Sigmoid colon (tissue), 6 donors: ENCODE measurements at regions not wholly inside any gene's neighbourhood (a gene's known extent, or its start where the extent isn't known, plus 50 kb on each side); places are given as distances from the start of the nearest gene placed in this dataset.
A peak's percentile ranks its signal among the peaks of the same experiment; 100 is the strongest.

Source experiments
- DNase-seq: peaks from one replicate; pipeline ENCODE4 v3.0.0-alpha.2; 2019
- H3K27ac ChIP-seq, 4 donors: fragments of 200-600 bp; sonication (generic); one replicate each; pipeline ENCODE4 v1.5.1; 2016 to 2019; ENCODE audit warnings: mild to moderate bottlenecking in 1 of 4
- H3K27me3 ChIP-seq, 3 donors: fragments of 200-600 bp; sonication (generic); one replicate each; pipeline ENCODE4 v1.5.1; 2019; ENCODE audit warnings: mild to moderate bottlenecking in 1 of 3
- H3K36me3 ChIP-seq, 4 donors: fragments of 200-600 bp; sonication (generic); one replicate each; pipeline ENCODE4 v1.5.1; 2016 to 2019
- H3K4me1 ChIP-seq, 4 donors: fragments of 200-600 bp; sonication (generic); one replicate each; pipeline ENCODE4 v1.5.1; 2017 to 2019
- H3K4me3 ChIP-seq, 4 donors: fragments of 200-600 bp; sonication (generic); one replicate each; pipeline ENCODE4 v1.5.1; 2017 to 2019; ENCODE audit warnings: mild to moderate bottlenecking in 2 of 4, moderate library complexity in 1 of 4
- H3K9me3 ChIP-seq, 4 donors: fragments of 200-600 bp in 3 of 4; sonication (generic) in 3 of 4; one replicate each; pipeline versions ENCODE4 v1.5.1 to v1.6.1; 2013 to 2019
- EP300 ChIP-seq, 4 donors: sonication (generic); formaldehyde crosslinking; IDR thresholded peaks; one replicate each; pipeline ENCODE4 v1.6.1; 2017; ENCODE audit warnings: antibody characterized with exemption in 4 of 4
- POLR2A ChIP-seq, 2 donors: fragments of 450-650 bp; IDR thresholded peaks; one replicate each; pipeline ENCODE4 v1.6.1; 2016; ENCODE audit warnings: antibody characterized with exemption in 2 of 2, mild to moderate bottlenecking in 2 of 2, moderate library complexity in 2 of 2
- POLR2AphosphoS5 ChIP-seq, 4 donors: sonication (generic); formaldehyde crosslinking; IDR thresholded peaks; one replicate each; pipeline ENCODE4 v1.6.1; 2017; ENCODE audit warnings: antibody characterized with exemption in 4 of 4
- WGBS, 2 donors: extraction: QIAGEN DNeasy Blood & Tissue Kit; methylation state at CpG; one replicate each; pipeline ENCODE4 v1.1.7; 2013; 5-methylcytosine and 5-hydroxymethylcytosine counted together
- intact Hi-C: fragments of 100-400 bp; cut with DNase I; formaldehyde crosslinking; loops from one replicate; pipeline ENCODE4 v1.15.1; 2023
- TF ChIP-seq, protein P1 (sequence below), 4 experiments: fragments of 450-650 bp in 3 of 4; fragments of 200-600 bp in 1 of 4; IDR thresholded peaks; one replicate each; pipeline ENCODE4 v1.5.1; 2016 to 2019; ENCODE audit warnings: antibody characterized with exemption in 4 of 4, mild to moderate bottlenecking in 3 of 4, moderate library complexity in 2 of 4
- donor health status: healthy with polysubstance abuse.
- donor health status: healthy.

DNA sequence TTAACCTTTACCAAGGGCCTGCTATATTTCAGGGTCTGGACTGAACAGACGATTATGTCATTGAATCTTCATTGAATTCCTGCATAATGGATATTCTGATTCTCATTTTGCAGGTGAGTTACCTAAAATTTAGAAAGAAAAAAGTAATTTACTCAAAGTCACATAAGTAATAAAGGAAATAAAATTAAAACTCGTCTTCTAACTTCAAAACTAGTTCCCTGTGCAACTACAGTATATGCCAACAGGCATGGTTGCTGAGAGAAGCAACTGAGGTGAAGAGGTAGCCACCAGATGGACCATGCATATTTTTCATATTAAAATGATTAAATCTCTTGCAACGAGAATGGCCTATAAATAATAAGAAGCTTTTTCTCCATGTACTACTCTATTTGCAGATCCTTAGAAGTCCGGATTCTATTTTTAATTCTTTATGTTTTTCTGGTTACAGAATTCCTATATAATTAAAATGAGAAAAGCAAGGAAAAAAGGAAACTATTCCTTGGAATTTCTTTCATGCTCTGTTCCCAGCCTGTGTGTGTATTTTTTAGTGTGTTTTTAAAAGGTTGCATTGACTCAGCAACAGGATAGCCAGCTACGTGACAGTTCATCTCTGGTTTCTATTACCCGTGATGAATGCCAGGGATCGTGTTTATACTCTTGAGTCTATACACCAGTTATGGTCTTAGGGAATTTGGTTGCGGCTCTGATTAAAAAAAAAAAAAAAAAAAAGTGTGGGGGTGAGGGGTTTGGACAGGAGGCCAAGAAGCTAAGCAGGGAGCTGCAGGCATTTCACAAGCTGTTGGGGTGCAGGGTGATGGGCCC is 186.8 kb downstream of the ETS1 start:
- no peak for DNase-seq
- H3K27ac ChIP-seq, result peak overlapping the region in 3 of 4 donors; percentile 56 to 70 (median 68)
- 89 to 93% methylated on average over 8 of the region's 8 CpGs for WGBS, 2 donors
- peaks cover 0 to 40% (median 36%) of the 10 kb centered on the region in 4 donors for H3K4me1 ChIP-seq
- TF ChIP-seq EP300 (IDR thresholded peaks at IDR 0.05) (peak in 3 of 4 donors; percentile 40 to 77 (median 44)), POLR2A (IDR thresholded peaks at IDR 0.05) (no peak), POLR2AphosphoS5 (IDR thresholded peaks at IDR 0.05) (peak; percentile 90 to 98 (median 96))
- H3K9me3 ChIP-seq, result no peaks in the 10 kb centered on the region
- no peaks in the 10 kb centered on the region for H3K36me3 ChIP-seq
- intact Hi-C loops, result loop anchor here (5.0 kb wide), 2 partner anchors 102 to 122 kb away; no protein-coding TSS in a partner anchor
- H3K27me3 ChIP-seq, result no peaks in the 10 kb centered on the region
- no peak overlapping the region for H3K4me3 ChIP-seq

- Histone ChIP-seq H3K4me3 (no peak overlapping the region), H3K9me3 (no peaks in the 10 kb centered on the region), H3K27me3 (no peaks in the 10 kb centered on the region), H3K27ac (peak overlapping the region in 2 of 4 donors; percentile 68 to 70), H3K36me3 (no peaks in the 10 kb centered on the region), H3K4me1 (peaks cover 0 to 43% (median 36%) of the 10 kb centered on the region in 4 donors)
- no peak for DNase-seq
- 85 to 88% methylated on average over 7 of the region's 7 CpGs for WGBS, 2 donors
- TF ChIP-seq POLR2AphosphoS5 (IDR thresholded peaks at IDR 0.05), result peak in 2 of 4 donors; percentile 51 to 60
- no peak for TF ChIP-seq EP300 (IDR thresholded peaks at IDR 0.05)
- intact Hi-C loops, result loop anchor here (5.0 kb wide), 2 partner anchors 103 to 123 kb away; no protein-coding TSS in a partner anchor
These were observed 187.9 kb downstream of the ETS1 start for GRCh38 chr11:128399251-128400121.

DNA sequence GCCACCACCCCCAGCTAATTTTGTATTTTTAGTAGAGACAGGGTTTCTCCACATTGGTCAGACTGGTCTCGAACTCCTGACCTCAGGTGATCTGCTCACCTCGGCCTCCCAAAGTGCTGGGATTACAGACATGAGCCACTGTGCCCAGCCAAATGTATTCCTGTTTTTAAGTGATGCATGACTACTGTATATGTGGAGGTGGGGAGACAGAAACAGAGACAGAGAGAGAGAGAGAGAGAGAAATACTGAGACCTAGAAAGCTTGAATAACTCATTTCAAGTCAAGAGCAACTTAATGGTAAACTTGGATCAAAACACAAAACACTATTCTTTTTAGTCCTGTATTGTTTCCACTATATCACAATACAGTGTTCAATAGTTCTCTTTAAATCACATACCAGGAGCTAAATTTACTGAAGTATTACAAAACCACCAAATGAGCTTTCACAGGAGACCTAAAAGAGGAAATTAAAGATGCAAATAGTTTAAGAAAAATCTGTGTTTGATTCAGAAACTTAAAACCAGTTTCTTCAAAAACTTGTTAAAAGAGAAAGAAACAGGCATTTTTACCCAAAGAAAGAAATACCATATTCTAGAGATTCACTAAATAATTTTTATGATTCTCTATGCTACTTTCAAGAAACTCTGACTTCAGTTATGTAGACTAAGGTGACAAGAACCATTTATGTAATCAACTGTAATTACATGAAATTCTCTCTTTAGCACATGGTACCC is 188.7 kb downstream of the ETS1 start:
- peak overlapping the region in 2 of 4 donors; percentile 68 to 70 for H3K27ac ChIP-seq
- 90 to 95% methylated on average over 2 of the region's 2 CpGs for WGBS, 2 donors
- no peak overlapping the region for H3K4me3 ChIP-seq
- H3K36me3 ChIP-seq, result no peaks in the 10 kb centered on the region
- peaks cover 0 to 51% (median 43%) of the 10 kb centered on the region in 4 donors for H3K4me1 ChIP-seq
- no peaks in the 10 kb centered on the region for H3K27me3 ChIP-seq
- intact Hi-C loops, result no loop called here
- TF ChIP-seq, protein P1, sequence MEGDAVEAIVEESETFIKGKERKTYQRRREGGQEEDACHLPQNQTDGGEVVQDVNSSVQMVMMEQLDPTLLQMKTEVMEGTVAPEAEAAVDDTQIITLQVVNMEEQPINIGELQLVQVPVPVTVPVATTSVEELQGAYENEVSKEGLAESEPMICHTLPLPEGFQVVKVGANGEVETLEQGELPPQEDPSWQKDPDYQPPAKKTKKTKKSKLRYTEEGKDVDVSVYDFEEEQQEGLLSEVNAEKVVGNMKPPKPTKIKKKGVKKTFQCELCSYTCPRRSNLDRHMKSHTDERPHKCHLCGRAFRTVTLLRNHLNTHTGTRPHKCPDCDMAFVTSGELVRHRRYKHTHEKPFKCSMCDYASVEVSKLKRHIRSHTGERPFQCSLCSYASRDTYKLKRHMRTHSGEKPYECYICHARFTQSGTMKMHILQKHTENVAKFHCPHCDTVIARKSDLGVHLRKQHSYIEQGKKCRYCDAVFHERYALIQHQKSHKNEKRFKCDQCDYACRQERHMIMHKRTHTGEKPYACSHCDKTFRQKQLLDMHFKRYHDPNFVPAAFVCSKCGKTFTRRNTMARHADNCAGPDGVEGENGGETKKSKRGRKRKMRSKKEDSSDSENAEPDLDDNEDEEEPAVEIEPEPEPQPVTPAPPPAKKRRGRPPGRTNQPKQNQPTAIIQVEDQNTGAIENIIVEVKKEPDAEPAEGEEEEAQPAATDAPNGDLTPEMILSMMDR (IDR thresholded peaks at IDR 0.05), result no peak
- TF ChIP-seq POLR2A (IDR thresholded peaks at IDR 0.05) (no peak), EP300 (IDR thresholded peaks at IDR 0.05) (no peak), POLR2AphosphoS5 (IDR thresholded peaks at IDR 0.05) (no peak)
- no peak for DNase-seq
- no peaks in the 10 kb centered on the region for H3K9me3 ChIP-seq

- Histone ChIP-seq H3K4me3 (no peak overlapping the region), H3K9me3 (no peaks in the 10 kb centered on the region), H3K36me3 (no peaks in the 10 kb centered on the region), H3K4me1 (peaks cover 0 to 51% (median 43%) of the 10 kb centered on the region in 4 donors), H3K27me3 (no peaks in the 10 kb centered on the region), H3K27ac (no peak overlapping the region)
- intact Hi-C loops, result no loop called here
- no peak for DNase-seq
- TF ChIP-seq POLR2A (IDR thresholded peaks at IDR 0.05) (no peak), EP300 (IDR thresholded peaks at IDR 0.05) (no peak), POLR2AphosphoS5 (IDR thresholded peaks at IDR 0.05) (no peak)
- TF ChIP-seq, protein P1 (IDR thresholded peaks at IDR 0.05), result no peak
- WGBS, 2 donors, result 89 to 92% methylated on average over 3 of the region's 3 CpGs
These were observed 190.0 kb downstream of the ETS1 start for GRCh38 chr11:128397362-128397761.

GRCh38 chr11:128394431-128395089 is 192.8 kb downstream of the ETS1 start:
- H3K9me3 ChIP-seq, result no peaks in the 10 kb centered on the region
- no peak overlapping the region for H3K27ac ChIP-seq
- peak in 2 of 4 donors; percentile 53 to 71 for TF ChIP-seq POLR2AphosphoS5 (IDR thresholded peaks at IDR 0.05)
- TF ChIP-seq POLR2A (IDR thresholded peaks at IDR 0.05), result no peak
- WGBS, 2 donors, result 87 to 89% methylated on average over 4 of the region's 4 CpGs
- no peaks in the 10 kb centered on the region for H3K27me3 ChIP-seq
- no peak overlapping the region for H3K4me3 ChIP-seq
- DNase-seq, result no peak
- H3K36me3 ChIP-seq, result no peaks in the 10 kb centered on the region
- peaks cover 0 to 42% (median 32%) of the 10 kb centered on the region in 4 donors for H3K4me1 ChIP-seq
- intact Hi-C loops, result no loop called here
